H1 (cell line): ENCODE measurements at regions not wholly inside any gene's neighbourhood (a gene's known extent, or its start where the extent isn't known, plus 50 kb on each side); places are given as distances from the start of the nearest gene placed in this dataset.

Experiments used
- CTCF ChIA-PET: fragments of 300-600 bp; sonication (Branson Sonifier 250); formaldehyde crosslinking; loops from one replicate; lab custom pipeline; 2021; ENCODE audit not compliant: partially characterized antibody; lab: Charles Lee
- POLR2A ChIA-PET: fragments of 300-600 bp; sonication (Branson Sonifier 250); formaldehyde crosslinking; loops from one replicate; lab custom pipeline; 2021; ENCODE audit warnings: inconsistent platforms; ENCODE audit not compliant: partially characterized antibody; lab: Charles Lee
- DNase-seq, 2 experiments: peaks; one replicate each; pipeline versions ENCODE4 v3.0.0 to v3.0.0-alpha.2; 2010 to 2022; ENCODE audit warnings: low spot score in 2 of 2, low read depth in 1 of 2, mixed read lengths in 1 of 2
- FAIRE-seq: peaks from 2 replicates; lab custom pipeline; 2011; peaks lifted over from hg19 to GRCh38; lab: Jason Lieb, UNC
- H2AFZ ChIP-seq: 2 replicates; pipeline ENCODE4 v1.8.1; 2012; ENCODE audit warnings: low read length, inconsistent platforms
- H2AK5ac ChIP-seq: 2 replicates; pipeline ENCODE4 v1.6.1; 2013; ENCODE audit warnings: low read depth, low read length
- H2BK120ac ChIP-seq: replicated peaks from 2 replicates; pipeline ENCODE3; 2013; ENCODE audit warnings: low read depth, low read length, inconsistent platforms
- H2BK12ac ChIP-seq: 2 replicates; pipeline ENCODE4 v1.6.1; 2013; ENCODE audit warnings: low read depth, low read length
- H2BK15ac ChIP-seq: 2 replicates; pipeline ENCODE4 v1.6.1; 2013; ENCODE audit warnings: low read length
- H2BK20ac ChIP-seq: 2 replicates; pipeline ENCODE4 v1.6.1; 2013; ENCODE audit warnings: low read length
- H2BK5ac ChIP-seq: 2 replicates; pipeline ENCODE4 v1.6.1; 2013; ENCODE audit warnings: low read depth, low read length
- H3K14ac ChIP-seq: 2 replicates; pipeline ENCODE4 v1.6.1; 2013; ENCODE audit warnings: inconsistent platforms; ENCODE audit not compliant: insufficient read length
- H3K18ac ChIP-seq: 2 replicates; pipeline ENCODE4 v1.6.1; 2013; ENCODE audit warnings: low read length; ENCODE audit errors: extremely low read depth
- H3K23ac ChIP-seq: 2 replicates; pipeline ENCODE4 v1.6.1; 2013; ENCODE audit warnings: inconsistent platforms; ENCODE audit not compliant: insufficient read length
- H3K23me2 ChIP-seq: 2 replicates; pipeline ENCODE4 v1.6.1; 2013; ENCODE audit warnings: low read depth, low read length
- H3K27ac ChIP-seq: 2 replicates; pipeline ENCODE4 v1.6.1; 2011; ENCODE audit warnings: low read depth, low read length, inconsistent platforms
- H3K27me3 ChIP-seq, 4 experiments: replicated peaks in 1 of 4; 1 replicate in 1 of 4; 2 replicates in 3 of 4; pipeline versions ENCODE4 v1.6.1 to v1.8.1; 2011 to 2013; ENCODE audit warnings: low read length in 3 of 4, mild to moderate bottlenecking in 3 of 4, inconsistent platforms in 2 of 4, mixed read lengths in 2 of 4, moderate library complexity in 1 of 4; ENCODE audit not compliant: control insufficient read depth in 3 of 4, insufficient read depth in 3 of 4; ENCODE audit errors: extremely low read depth in 1 of 4
- H3K36me3 ChIP-seq, 4 experiments: 2 replicates each; pipeline versions ENCODE4 v1.6.1 to v1.8.1; 2011 to 2013; ENCODE audit warnings: mild to moderate bottlenecking in 4 of 4, low read length in 3 of 4, moderate library complexity in 2 of 4, control low read depth in 1 of 4, inconsistent platforms in 1 of 4; ENCODE audit not compliant: insufficient read depth in 4 of 4, control insufficient read depth in 2 of 4
- H3K4ac ChIP-seq: replicated peaks from 2 replicates; pipeline ENCODE3; 2013; ENCODE audit warnings: low read length, low read depth, mixed read lengths, inconsistent platforms; ENCODE audit not compliant: insufficient read length
- H3K4me1 ChIP-seq, 4 experiments: replicated peaks in 1 of 4; 1 replicate in 1 of 4; 2 replicates in 3 of 4; pipeline versions ENCODE4 v1.6.1 to v1.8.1; 2011 to 2013; ENCODE audit warnings: low read length in 3 of 4, inconsistent platforms in 2 of 4, mixed read lengths in 1 of 4; ENCODE audit not compliant: insufficient read depth in 4 of 4, control insufficient read depth in 3 of 4
- H3K4me2 ChIP-seq, 2 experiments: 2 replicates each; pipeline versions ENCODE4 v1.6.1 to v1.8.1; 2011 to 2013; ENCODE audit warnings: low read depth in 2 of 2, low read length in 2 of 2, control low read depth in 1 of 2, inconsistent platforms in 1 of 2, mild to moderate bottlenecking in 1 of 2; ENCODE audit not compliant: insufficient read depth in 1 of 2
- H3K4me3 ChIP-seq, 4 experiments: fragments of 200-600, 300-600 bp in 1 of 4; sonication (generic), shearing (Covaris generic), sonication (Bioruptor Twin) in 1 of 4; 2 replicates each; pipeline versions ENCODE4 v1.5.1 to v1.8.1; 2011 to 2016; ENCODE audit warnings: low read length in 4 of 4, low read depth in 3 of 4, control low read depth in 2 of 4, inconsistent platforms in 2 of 4, mild to moderate bottlenecking in 2 of 4, mixed read lengths in 1 of 4, moderate library complexity in 1 of 4; ENCODE audit not compliant: insufficient read depth in 2 of 4; ENCODE audit errors: extremely low read depth in 1 of 4
- H3K56ac ChIP-seq: replicated peaks from 2 replicates; pipeline ENCODE3; 2013; ENCODE audit warnings: low read depth, mild to moderate bottlenecking, mixed read lengths, low read length, inconsistent platforms; ENCODE audit not compliant: insufficient read length
- H3K79me1 ChIP-seq: 2 replicates; pipeline ENCODE4 v1.6.1; 2013; ENCODE audit warnings: low read depth, low read length, control low read depth
- H3K79me2 ChIP-seq, 2 experiments: 2 replicates each; pipeline versions ENCODE4 v1.6.1 to v1.8.1; 2012 to 2013; ENCODE audit warnings: low read length in 2 of 2, mild to moderate bottlenecking in 2 of 2, inconsistent platforms in 1 of 2; ENCODE audit not compliant: insufficient read depth in 2 of 2, control insufficient read depth in 1 of 2
- H3K9ac ChIP-seq, 4 experiments: replicated peaks in 1 of 4; 1 replicate in 1 of 4; 2 replicates in 3 of 4; pipeline versions ENCODE4 v1.6.1 to v1.8.1; 2011 to 2013; ENCODE audit warnings: low read depth in 3 of 4, low read length in 3 of 4, control low read depth in 2 of 4, mild to moderate bottlenecking in 2 of 4, moderate library complexity in 2 of 4, inconsistent platforms in 1 of 4; ENCODE audit errors: extremely low read depth in 1 of 4
- H3K9me3 ChIP-seq, 2 experiments: 2 replicates each; pipeline versions ENCODE4 v1.6.1 to v1.8.1; 2012 to 2013; ENCODE audit warnings: mild to moderate bottlenecking in 2 of 2, moderate library complexity in 2 of 2, control low read depth in 1 of 2, inconsistent platforms in 1 of 2, low read depth in 1 of 2, low read length in 1 of 2, mixed read lengths in 1 of 2; ENCODE audit not compliant: insufficient read depth in 2 of 2
- H4K20me1 ChIP-seq, 2 experiments: replicated peaks in 1 of 2; 2 replicates each; pipeline versions ENCODE3 to v1.8.1; 2011 to 2013; ENCODE audit warnings: inconsistent platforms in 2 of 2, low read length in 2 of 2, mild to moderate bottlenecking in 1 of 2; ENCODE audit not compliant: insufficient read depth in 2 of 2, control insufficient read depth in 1 of 2
- H4K5ac ChIP-seq: 2 replicates; pipeline ENCODE4 v1.6.1; 2013; ENCODE audit warnings: low read length, low read depth, mixed read lengths, inconsistent platforms; ENCODE audit not compliant: insufficient read length
- H4K8ac ChIP-seq: 2 replicates; pipeline ENCODE4 v1.8.0; 2013; ENCODE audit warnings: mild to moderate bottlenecking, moderate library complexity, low read length, inconsistent platforms; ENCODE audit not compliant: insufficient read depth; ENCODE audit errors: extremely low read depth
- H4K91ac ChIP-seq: replicated peaks from 2 replicates; pipeline ENCODE3; 2013; ENCODE audit warnings: low read length, mixed read lengths, inconsistent platforms; ENCODE audit not compliant: insufficient read length
- HDAC6 ChIP-seq: IDR thresholded peaks from one replicate; pipeline ENCODE4 v1.7.1; 2012; ENCODE audit warnings: low read depth, mild to moderate bottlenecking, inconsistent platforms, low read length, moderate library complexity
- POU5F1 ChIP-seq: IDR thresholded peaks from 2 replicates; pipeline ENCODE4 v1.6.1; 2011; ENCODE audit warnings: low read depth, mild to moderate bottlenecking, low read length, moderate library complexity
- SIX5 ChIP-seq: IDR thresholded peaks from 2 replicates; pipeline ENCODE4 v1.6.1; 2011; ENCODE audit warnings: mild to moderate bottlenecking, low read depth, low read length
- TBP ChIP-seq: IDR thresholded peaks from 2 replicates; pipeline ENCODE4 v1.6.1; 2011; ENCODE audit warnings: low read depth, low read length, improper control_type of control experiment
- ZNF274 ChIP-seq: IDR thresholded peaks from 2 replicates; pipeline ENCODE4 v1.7.0; 2012; ENCODE audit warnings: low read length, borderline replicate concordance; ENCODE audit errors: extremely low read depth
- WGBS, 2 experiments: shearing (Covaris generic) in 1 of 2; methylation state at CpG; one replicate each; pipeline versions ENCODE4 v1.1.6 to v1.1.7; 2013 to 2015; ENCODE audit warnings: low lambda C conversion rate in 2 of 2, mixed read lengths in 2 of 2, inconsistent platforms in 1 of 2, low coverage in 1 of 2, missing lambda C conversion rate in 1 of 2; ENCODE audit not compliant: insufficient replicate concordance in 2 of 2, insufficient coverage in 1 of 2, insufficient read length in 1 of 2; ENCODE audit errors: extremely low coverage in 1 of 2, missing lambda C conversion rate in 1 of 2; 5-methylcytosine and 5-hydroxymethylcytosine counted together
- TF ChIP-seq, protein P1 (sequence below): IDR thresholded peaks from 2 replicates; pipeline ENCODE4 v1.6.1; 2012; ENCODE audit warnings: inconsistent platforms

DNA sequence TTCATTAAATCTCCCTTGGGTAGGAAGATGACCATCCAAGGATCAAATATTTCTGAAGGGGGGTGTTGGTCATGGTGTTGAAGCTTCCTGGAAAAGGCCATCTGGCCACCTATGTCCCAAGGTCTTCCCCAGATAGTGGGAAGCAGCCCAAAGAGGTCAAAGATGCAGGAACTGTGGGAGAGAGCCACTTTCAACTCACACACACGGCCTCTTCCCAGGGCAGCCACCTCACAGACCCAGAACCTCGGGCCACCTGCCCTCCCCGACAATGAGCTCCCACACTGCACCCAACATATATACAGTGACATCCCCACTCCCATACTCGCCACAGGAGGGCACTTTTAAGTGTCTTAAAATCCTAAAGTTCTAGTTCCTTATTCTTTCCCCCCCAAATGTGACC, 164.5 kb upstream of the ETV3 start:
- Histone ChIP-seq H3K36me3 (no peaks in the 10 kb centered on the region), H3K4me2 (no peak overlapping the region), H3K9me3 (no peaks in the 10 kb centered on the region), H3K27me3 (no peaks in the 10 kb centered on the region), H3K9ac (no peak overlapping the region), H2BK15ac (no peak overlapping the region), H2AK5ac (no peak overlapping the region), H3K14ac (no peak overlapping the region), H3K18ac (no peak overlapping the region), H2BK12ac (no peak overlapping the region), H3K79me1 (no peaks in the 10 kb centered on the region), H4K20me1 (no peaks in the 10 kb centered on the region), H3K4me1 (no peaks in the 10 kb centered on the region), H3K4me3 (no peak overlapping the region), H3K23ac (no peak overlapping the region), H2BK5ac (no peak overlapping the region), H2BK20ac (no peak overlapping the region), H4K5ac (no peak overlapping the region), H3K23me2 (no peaks in the 10 kb centered on the region), H2AFZ (no peak overlapping the region), H3K27ac (no peak overlapping the region), H2BK120ac (no peak overlapping the region), H3K56ac (no peak overlapping the region), H4K91ac (no peak overlapping the region), H3K4ac (no peak overlapping the region), H4K8ac (no peak overlapping the region), H3K79me2 (no peaks in the 10 kb centered on the region)
- DNase-seq (no peak), FAIRE-seq (no peak)
- ChIA-PET CTCF (interaction anchor here (0.6 to 1.2 kb wide), 4 partner anchors 8 to 122 kb away, joined by 3 read pairs; no protein-coding TSS in a partner anchor), POLR2A (no interaction called here)
- WGBS, 2 experiments = 85% methylated on average over 4 of the region's 4 CpGs; no CpG with 5 or more reads in 1 of the 2 experiments
- TF ChIP-seq ZNF274 = no peak
- TF ChIP-seq POU5F1 = no peak
- no peak for TF ChIP-seq TBP
- no peak for TF ChIP-seq SIX5
- no peak for TF ChIP-seq HDAC6
- TF ChIP-seq, protein P1, sequence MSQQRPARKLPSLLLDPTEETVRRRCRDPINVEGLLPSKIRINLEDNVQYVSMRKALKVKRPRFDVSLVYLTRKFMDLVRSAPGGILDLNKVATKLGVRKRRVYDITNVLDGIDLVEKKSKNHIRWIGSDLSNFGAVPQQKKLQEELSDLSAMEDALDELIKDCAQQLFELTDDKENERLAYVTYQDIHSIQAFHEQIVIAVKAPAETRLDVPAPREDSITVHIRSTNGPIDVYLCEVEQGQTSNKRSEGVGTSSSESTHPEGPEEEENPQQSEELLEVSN = no peak
